ENCODE measurements at regions not wholly inside any gene's neighbourhood (a gene's known extent, or its start where the extent isn't known, plus 50 kb on each side); places are given as distances from the start of the nearest gene placed in this dataset.

GRCh38 chr16:75780669-75781068 is 54.4 kb upstream of the CPHXL start:
- no peak for TF ChIP-seq SIN3A (IDR thresholded peaks at IDR 0.05; ENCODE audit: borderline replicate concordance, insufficient read depth, low read length)
- TF ChIP-seq REST (IDR thresholded peaks at IDR 0.05; ENCODE audit: insufficient read depth in 1 of 2, low read depth in 2 of 2, low read length in 2 of 2) = no peak
- TF ChIP-seq TAF1 (IDR thresholded peaks at IDR 0.05; ENCODE audit: borderline replicate concordance, insufficient read depth, low read length) = no peak
- no peak for TF ChIP-seq POLR2AphosphoS5 (IDR thresholded peaks at IDR 0.05; ENCODE audit: low read depth, low read length)
- no peak for TF ChIP-seq FOXP2 (optimal IDR thresholded peaks at IDR 0.05; ENCODE audit: borderline replicate concordance, extremely low read depth, extremely low read length, insufficient read depth)

- no peak for TF ChIP-seq SIN3A (IDR thresholded peaks at IDR 0.05; ENCODE audit: borderline replicate concordance, insufficient read depth, low read length)
- TF ChIP-seq POLR2AphosphoS5 (IDR thresholded peaks at IDR 0.05; ENCODE audit: low read depth, low read length) = no peak
Measured at GRCh38 chr16:75781683-75782343, 55.5 kb upstream of the CPHXL start.

- TF ChIP-seq FOXP2 (optimal IDR thresholded peaks at IDR 0.05; ENCODE audit: borderline replicate concordance, extremely low read depth, extremely low read length, insufficient read depth) (no peak), SIN3A (IDR thresholded peaks at IDR 0.05; ENCODE audit: borderline replicate concordance, insufficient read depth, low read length) (no peak), REST (IDR thresholded peaks at IDR 0.05; ENCODE audit: insufficient read depth in 1 of 2, low read depth in 2 of 2, low read length in 2 of 2) (no peak), TAF1 (IDR thresholded peaks at IDR 0.05; ENCODE audit: borderline replicate concordance, insufficient read depth, low read length) (no peak), POLR2AphosphoS5 (IDR thresholded peaks at IDR 0.05; ENCODE audit: low read depth, low read length) (no peak)
Measured at GRCh38 chr16:75787440-75787839, 61.1 kb upstream of the CPHXL start.

- TF ChIP-seq SIN3A (IDR thresholded peaks at IDR 0.05; ENCODE audit: borderline replicate concordance, insufficient read depth, low read length) (no peak), TAF1 (IDR thresholded peaks at IDR 0.05; ENCODE audit: borderline replicate concordance, insufficient read depth, low read length) (no peak), FOXP2 (optimal IDR thresholded peaks at IDR 0.05; ENCODE audit: borderline replicate concordance, extremely low read depth, extremely low read length, insufficient read depth) (no peak), POLR2AphosphoS5 (IDR thresholded peaks at IDR 0.05; ENCODE audit: low read depth, low read length) (no peak), REST (IDR thresholded peaks at IDR 0.05; ENCODE audit: insufficient read depth in 1 of 2, low read depth in 2 of 2, low read length in 2 of 2) (no peak)
Measured at GRCh38 chr16:75789237-75789636, 62.9 kb upstream of the CPHXL start.

- TF ChIP-seq TAF1 (IDR thresholded peaks at IDR 0.05; ENCODE audit: borderline replicate concordance, insufficient read depth, low read length) (no peak), POLR2AphosphoS5 (IDR thresholded peaks at IDR 0.05; ENCODE audit: low read depth, low read length) (no peak), REST (IDR thresholded peaks at IDR 0.05; ENCODE audit: insufficient read depth in 1 of 2, low read depth in 2 of 2, low read length in 2 of 2) (no peak), SIN3A (IDR thresholded peaks at IDR 0.05; ENCODE audit: borderline replicate concordance, insufficient read depth, low read length) (no peak), FOXP2 (optimal IDR thresholded peaks at IDR 0.05; ENCODE audit: borderline replicate concordance, extremely low read depth, extremely low read length, insufficient read depth) (no peak)
Measured at GRCh38 chr16:75792771-75793492, 66.6 kb upstream of the CPHXL start.

Measured in PFSK-1 (cell line).